Brain microvascular endothelial cell (primary cell): ENCODE measurements at regions not wholly inside any gene's neighbourhood (a gene's known extent, or its start where the extent isn't known, plus 50 kb on each side); places are given as distances from the start of the nearest gene placed in this dataset.

Experiments
- DNase-seq: peaks from one replicate; pipeline ENCODE4 v3.0.0-alpha.2; 2020
- H3K27ac ChIP-seq: fragments of 250-450 bp; sonication (Bioruptor Pico); 2 replicates; pipeline ENCODE4 v1.5.1; 2020; ENCODE audit warnings: mild to moderate bottlenecking, moderate library complexity
- H3K27me3 ChIP-seq: fragments of 250-450 bp; sonication (Bioruptor Pico); replicated peaks from 2 replicates; pipeline ENCODE4 v1.5.1; 2020; ENCODE audit warnings: mild to moderate bottlenecking
- H3K36me3 ChIP-seq: fragments of 250-450 bp; sonication (Bioruptor Pico); replicated peaks from 2 replicates; pipeline ENCODE4 v1.5.1; 2020; ENCODE audit warnings: mild to moderate bottlenecking
- H3K4me3 ChIP-seq: 2 replicates; pipeline ENCODE4 v1.5.1; 2011; ENCODE audit warnings: low read depth, mild to moderate bottlenecking, control low read depth, low read length, moderate library complexity
- CTCF ChIP-seq: IDR thresholded peaks from 2 replicates; pipeline ENCODE4 v1.5.1; 2011; ENCODE audit warnings: low read depth, mild to moderate bottlenecking, moderate library complexity, low read length, control low read depth, inconsistent platforms; ENCODE audit errors: missing control alignments
- in situ Hi-C: cut with HindIII; loops from 2 replicates; pipeline ENCODE4 v1.10.0; 2017; ENCODE audit warnings: low sequenced_read_pairs, low pct_ligation_motif_present

GRCh38 chr21:36551321-36551720, 71.4 kb upstream of the CLDN14 start:
- in situ Hi-C loops, result no loop called here
- DNase-seq, result no peak
- Histone ChIP-seq H3K27me3 (peaks cover 14% of the 10 kb centered on the region), H3K4me3 (no peak overlapping the region), H3K36me3 (no peaks in the 10 kb centered on the region), H3K27ac (no peak overlapping the region)
- TF ChIP-seq CTCF, result no peak

GRCh38 chr21:36551731-36552433, 72.0 kb upstream of the CLDN14 start:
- no peak for TF ChIP-seq CTCF
- in situ Hi-C loops, result no loop called here
- Histone ChIP-seq H3K27ac (no peak overlapping the region), H3K4me3 (no peak overlapping the region), H3K36me3 (no peaks in the 10 kb centered on the region), H3K27me3 (peaks cover 14% of the 10 kb centered on the region)
- DNase-seq, result no peak

GRCh38 chr21:36552434-36552785, 72.5 kb upstream of the CLDN14 start:
- DNase-seq, result no peak
- peaks cover 14% of the 10 kb centered on the region for H3K27me3 ChIP-seq
- TF ChIP-seq CTCF, result no peak
- no peak overlapping the region for H3K27ac ChIP-seq
- in situ Hi-C loops, result no loop called here
- no peak overlapping the region for H3K4me3 ChIP-seq
- no peaks in the 10 kb centered on the region for H3K36me3 ChIP-seq

- no peak overlapping the region for H3K4me3 ChIP-seq
- no peaks in the 10 kb centered on the region for H3K36me3 ChIP-seq
- no peak overlapping the region for H3K27ac ChIP-seq
- H3K27me3 ChIP-seq, result peaks cover 19% of the 10 kb centered on the region
- in situ Hi-C loops, result no loop called here
- no peak for DNase-seq
- no peak for TF ChIP-seq CTCF
These were observed 73.5 kb upstream of the CLDN14 start for GRCh38 chr21:36553406-36553805.

- H3K36me3 ChIP-seq, result no peaks in the 10 kb centered on the region
- H3K4me3 ChIP-seq, result no peak overlapping the region
- in situ Hi-C loops, result no loop called here
- DNase-seq, result no peak
- H3K27ac ChIP-seq, result no peak overlapping the region
- TF ChIP-seq CTCF, result no peak
- peaks cover 19% of the 10 kb centered on the region for H3K27me3 ChIP-seq
These were observed 74.7 kb upstream of the CLDN14 start for GRCh38 chr21:36554411-36555157.
